IMR-90 (cell line): ENCODE measurements at regions not wholly inside any gene's neighbourhood (a gene's known extent, or its start where the extent isn't known, plus 50 kb on each side); places are given as distances from the start of the nearest gene placed in this dataset.

Experiments
- ATAC-seq: fragments of 200-7000 bp; cut with Tn5 transposase; 2 replicates; pipeline ENCODE4 v1.9.1; 2020; ENCODE audit warnings: low read depth, mild to moderate bottlenecking, moderate library complexity
- BruUV-seq: library from RNA; stranded (reverse); fragments of 400-500 nt; replicated peaks from 2 replicates; lab custom pipeline; 2021; lab: Mats Ljungman, UMichigan
- CTCF ChIA-PET: fragments of 300-600 bp; formaldehyde crosslinking; extraction: SDS; loops from one replicate; lab custom pipeline; 2021; ENCODE audit warnings: antibody characterized with exemption; lab: Yijun Ruan, JAX
- POLR2A ChIA-PET: fragments of 300-600 bp; sonication (Branson Sonifier 250); formaldehyde crosslinking; loops from one replicate; lab custom pipeline; 2022; ENCODE audit warnings: antibody characterized with exemption; ENCODE audit not compliant: unreplicated experiment; lab: Charles Lee
- DNase-seq: peaks from one replicate; pipeline ENCODE4 v3.0.0; 2013
- H2AFZ ChIP-seq: replicated peaks from 2 replicates; pipeline ENCODE3; 2013; ENCODE audit warnings: low read length, mild to moderate bottlenecking; ENCODE audit not compliant: poor library complexity
- H2AK5ac ChIP-seq: 2 replicates; pipeline ENCODE4 v1.6.1; 2013; ENCODE audit warnings: low read depth, low read length, inconsistent platforms
- H2AK9ac ChIP-seq: replicated peaks from 2 replicates; pipeline ENCODE3; 2013; ENCODE audit warnings: mild to moderate bottlenecking, low read depth, low read length, moderate library complexity; ENCODE audit not compliant: poor library complexity
- H2BK120ac ChIP-seq: 2 replicates; pipeline ENCODE4 v1.6.1; 2013; ENCODE audit warnings: low read depth, low read length, inconsistent platforms
- H2BK15ac ChIP-seq: 3 replicates; pipeline ENCODE4 v1.6.1; 2013; ENCODE audit warnings: low read depth, low read length, inconsistent platforms
- H2BK20ac ChIP-seq: 2 replicates; pipeline ENCODE4 v1.6.1; 2013; ENCODE audit warnings: low read depth, mild to moderate bottlenecking, inconsistent platforms, low read length, moderate library complexity
- H2BK5ac ChIP-seq: 2 replicates; pipeline ENCODE4 v1.6.1; 2013; ENCODE audit warnings: mild to moderate bottlenecking, low read depth, low read length, inconsistent platforms; ENCODE audit not compliant: poor library complexity, severe bottlenecking
- H3K14ac ChIP-seq: replicated peaks from 2 replicates; pipeline ENCODE4 v1.6.1; 2013; ENCODE audit warnings: low read depth, low read length, inconsistent platforms
- H3K18ac ChIP-seq: 2 replicates; pipeline ENCODE4 v1.6.1; 2013; ENCODE audit warnings: low read depth, low read length, control low read depth
- H3K23ac ChIP-seq: 2 replicates; pipeline ENCODE4 v1.6.1; 2013; ENCODE audit warnings: low read depth, low read length, inconsistent platforms
- H3K27ac ChIP-seq: 2 replicates; pipeline ENCODE4 v1.5.1; 2013; ENCODE audit warnings: mild to moderate bottlenecking, control low read depth, low read length; ENCODE audit not compliant: insufficient read depth
- H3K27me3 ChIP-seq: 2 replicates; pipeline ENCODE4 v1.6.1; 2013; ENCODE audit warnings: low read length; ENCODE audit not compliant: control insufficient read depth, insufficient read depth
- H3K36me3 ChIP-seq: 2 replicates; pipeline ENCODE4 v1.6.1; 2013; ENCODE audit warnings: low read length, mixed read lengths; ENCODE audit not compliant: control insufficient read depth, insufficient read depth
- H3K4ac ChIP-seq: 2 replicates; pipeline ENCODE4 v1.6.1; 2013; ENCODE audit warnings: low read depth, low read length, inconsistent platforms
- H3K4me1 ChIP-seq: 2 replicates; pipeline ENCODE4 v1.6.1; 2013; ENCODE audit warnings: low read length, mixed read lengths; ENCODE audit not compliant: control insufficient read depth, insufficient read depth
- H3K4me2 ChIP-seq: 2 replicates; pipeline ENCODE4 v1.6.1; 2013; ENCODE audit warnings: low read depth, mild to moderate bottlenecking, control low read depth, low read length, moderate library complexity
- H3K4me3 ChIP-seq: 2 replicates; pipeline ENCODE4 v1.5.1; 2013; ENCODE audit warnings: low read depth, mild to moderate bottlenecking, control low read depth, low read length, moderate library complexity; ENCODE audit not compliant: insufficient read depth
- H3K56ac ChIP-seq: 2 replicates; pipeline ENCODE4 v1.6.1; 2013; ENCODE audit warnings: low read length, inconsistent platforms; ENCODE audit not compliant: insufficient read depth; ENCODE audit errors: extremely low read depth
- H3K79me1 ChIP-seq, 2 experiments: 2 replicates each; pipeline ENCODE4 v1.6.1; 2013; ENCODE audit warnings: low read length in 2 of 2, inconsistent platforms in 1 of 2, low read depth in 1 of 2
- H3K9ac ChIP-seq: 2 replicates; pipeline ENCODE4 v1.6.1; 2013; ENCODE audit warnings: low read depth, low read length, control low read depth
- H3K9me1 ChIP-seq: 2 replicates; pipeline ENCODE4 v1.6.1; 2013; ENCODE audit warnings: low read length, inconsistent platforms; ENCODE audit not compliant: insufficient read depth
- H3K9me3 ChIP-seq: 2 replicates; pipeline ENCODE4 v1.6.1; 2013; ENCODE audit warnings: low read length; ENCODE audit not compliant: control insufficient read depth, insufficient read depth
- H4K20me1 ChIP-seq: 2 replicates; pipeline ENCODE4 v1.6.1; 2013; ENCODE audit warnings: low read length, inconsistent platforms; ENCODE audit not compliant: insufficient read depth
- H4K5ac ChIP-seq: 2 replicates; pipeline ENCODE4 v1.6.1; 2013; ENCODE audit warnings: mild to moderate bottlenecking, low read depth, low read length, control low read depth
- H4K8ac ChIP-seq, 2 experiments: 2 replicates each; pipeline ENCODE4 v1.6.1; 2013; ENCODE audit warnings: low read depth in 2 of 2, low read length in 2 of 2, control low read depth in 1 of 2, inconsistent platforms in 1 of 2
- H4K91ac ChIP-seq: 2 replicates; pipeline ENCODE4 v1.6.1; 2013; ENCODE audit warnings: low read depth, low read length, inconsistent platforms; ENCODE audit not compliant: insufficient read depth
- POLR2A ChIP-seq: IDR thresholded peaks from 2 replicates; pipeline ENCODE4 v1.6.1; 2012; ENCODE audit warnings: mild to moderate bottlenecking, low read depth, low read length
- WGBS, 2 experiments: methylation state at CpG; one replicate each; pipeline versions ENCODE4 v1.1.5 to v1.1.7; 2013; ENCODE audit warnings: missing lambda C conversion rate in 2 of 2; ENCODE audit not compliant: insufficient read length in 1 of 2; ENCODE audit errors: extremely low coverage in 2 of 2; 5-methylcytosine and 5-hydroxymethylcytosine counted together
- dilution Hi-C: fragments of 300-500 bp; cut with HindIII; formaldehyde crosslinking; loops from one replicate; pipeline ENCODE4 v1.14.3; 2018; ENCODE audit warnings: low sequenced_read_pairs; ENCODE audit not compliant: unreplicated experiment
- in situ Hi-C: fragments of 300-500 bp; cut with MboI; formaldehyde crosslinking; loops from 3 replicates; pipeline ENCODE4 v1.14.3; 2019; ENCODE audit warnings: low sequenced_read_pairs, inconsistent platforms, mixed read lengths
- intact Hi-C: fragments of 100-400 bp; cut with micrococcal nuclease; formaldehyde crosslinking; loops from 2 replicates; pipeline ENCODE4 v1.10.0; 2022

DNA sequence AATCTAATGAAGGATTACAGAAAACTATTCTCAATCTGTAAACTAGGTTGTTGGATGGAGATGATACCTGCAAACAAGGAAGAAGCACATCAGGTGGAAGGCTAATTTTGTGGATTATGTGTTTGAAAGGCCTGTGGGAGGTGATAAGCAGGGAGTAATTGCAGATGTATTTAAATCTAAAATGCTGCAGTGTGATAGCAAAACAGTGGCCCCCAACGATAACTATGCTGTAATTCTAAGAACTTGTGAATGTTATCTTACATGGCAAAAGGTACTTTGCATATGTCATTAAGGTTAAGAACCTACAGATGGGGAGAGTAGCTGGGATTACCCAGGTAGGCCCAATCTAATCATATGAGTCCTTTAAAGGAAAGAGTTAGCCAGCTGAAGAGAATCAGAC lies 164.5 kb upstream of the AHR start:
- no peak overlapping the region for H3K4me3 ChIP-seq
- H3K4ac ChIP-seq, result no peak overlapping the region
- DNase-seq (no peak), ATAC-seq (no peak)
- no peaks in the 10 kb centered on the region for H3K9me1 ChIP-seq
- no peak overlapping the region for H2BK5ac ChIP-seq
- H4K20me1 ChIP-seq, result no peaks in the 10 kb centered on the region
- CTCF ChIA-PET, result no interaction called here
- no peak overlapping the region for H2AFZ ChIP-seq
- H3K4me2 ChIP-seq, result no peak overlapping the region
- dilution Hi-C loops, result no loop called here
- H3K14ac ChIP-seq, result no peak overlapping the region
- H2BK15ac ChIP-seq, result no peak overlapping the region
- no peaks in the 10 kb centered on the region for H3K27me3 ChIP-seq
- no peak overlapping the region for H4K8ac ChIP-seq
- H3K9ac ChIP-seq, result no peak overlapping the region
- no peak overlapping the region for H4K91ac ChIP-seq
- intact Hi-C loops, result no loop called here
- no peak overlapping the region for H3K27ac ChIP-seq
- no peak overlapping the region for H2AK9ac ChIP-seq
- no peak for TF ChIP-seq POLR2A
- no TSS peak for BruUV-seq
- no peak overlapping the region for H4K5ac ChIP-seq
- no peak overlapping the region for H3K56ac ChIP-seq
- H2AK5ac ChIP-seq, result no peak overlapping the region
- no CpG with 5 or more reads among the region's 1 CpG for WGBS, 2 experiments
- no peaks in the 10 kb centered on the region; the same call in 1 of the 2 replicates for H3K4me1 ChIP-seq
- no peaks in the 10 kb centered on the region for H3K36me3 ChIP-seq
- H3K79me1 ChIP-seq, result no peaks in the 10 kb centered on the region
- H3K9me3 ChIP-seq, result no peaks in the 10 kb centered on the region
- H3K18ac ChIP-seq, result no peak overlapping the region
- no peak overlapping the region for H2BK120ac ChIP-seq
- H2BK20ac ChIP-seq, result no peak overlapping the region
- in situ Hi-C loops, result no loop called here
- POLR2A ChIA-PET, result no interaction called here
- no peak overlapping the region for H3K23ac ChIP-seq
